NCI-H345 (cell line): ENCODE measurements at regions not wholly inside any gene's neighbourhood (a gene's known extent, or its start where the extent isn't known, plus 50 kb on each side); places are given as distances from the start of the nearest gene placed in this dataset.

Experiments
- DNase-seq: peaks from one replicate; lab custom pipeline; 2025; lab: John Stamatoyannopoulos, UW

DNA sequence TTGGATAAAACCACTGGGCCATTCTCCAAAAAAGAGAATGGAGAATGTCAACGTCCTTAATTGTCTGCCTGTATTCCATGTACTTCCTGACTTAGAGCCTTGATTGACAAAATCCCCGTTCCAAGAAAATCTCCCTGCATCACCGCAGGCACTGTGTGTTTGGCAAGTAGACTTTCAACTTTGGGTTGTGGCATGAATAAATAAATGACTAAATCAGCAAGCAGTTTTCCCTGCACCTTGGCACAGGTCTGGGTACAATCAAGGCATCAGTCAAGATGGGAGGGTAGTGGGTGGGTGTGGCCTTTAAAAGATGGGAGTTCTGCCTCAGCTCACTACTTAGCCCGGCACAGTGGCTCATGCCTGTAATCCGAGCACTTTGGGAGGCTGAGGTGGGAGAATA is 248.5 kb upstream of the RPL38 start:
- DNase-seq, result no peak

- DNase-seq, result no peak
These were observed 247.9 kb upstream of the RPL38 start for GRCh38 chr17:73955616-73956015.

GRCh38 chr17:73956169-73956568 is 247.3 kb upstream of the RPL38 start:
- no peak for DNase-seq

DNA sequence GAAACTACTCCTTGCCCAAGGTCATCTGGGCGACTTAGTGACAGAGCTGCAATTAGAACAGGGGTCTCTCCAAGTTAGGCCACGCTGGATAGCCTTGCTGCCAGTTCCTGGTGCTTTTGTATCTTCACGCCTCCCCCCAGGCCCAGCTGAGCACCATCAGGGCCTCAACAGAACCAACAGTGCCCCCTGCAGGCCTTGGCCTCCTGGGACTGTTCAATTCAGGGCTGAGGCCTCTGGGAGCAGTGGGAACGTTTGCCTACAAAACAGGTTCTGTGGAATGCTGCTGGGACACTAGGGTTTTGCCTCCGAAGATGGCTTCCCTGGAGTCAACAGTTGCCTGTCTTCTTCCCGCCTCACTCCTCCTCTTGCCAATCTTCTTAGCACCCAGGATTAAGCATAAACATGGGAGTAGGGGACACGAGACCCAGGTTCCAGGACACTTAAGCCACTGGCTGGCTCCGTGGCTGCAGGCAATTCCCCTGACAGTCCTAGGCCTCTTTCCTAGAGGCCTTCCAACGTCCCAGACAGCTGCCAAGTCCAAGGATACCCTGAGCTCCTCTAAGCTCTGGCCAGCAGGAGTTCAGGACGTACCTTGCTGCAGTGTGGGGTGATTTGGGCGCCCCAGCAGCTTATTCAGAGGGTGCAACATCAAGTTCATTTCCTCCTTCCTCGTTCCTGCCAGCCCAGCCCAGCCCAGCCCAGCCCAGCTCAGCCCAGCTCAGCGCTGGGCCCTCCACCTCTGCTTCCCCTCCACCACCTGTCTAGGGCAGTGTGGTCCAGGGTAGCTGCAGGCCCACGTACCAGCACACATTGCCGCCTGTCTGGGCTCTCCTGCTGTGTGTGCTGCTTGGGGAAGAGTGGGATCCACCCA is 246.6 kb upstream of the RPL38 start:
- peak; percentile 55 for DNase-seq

DNA sequence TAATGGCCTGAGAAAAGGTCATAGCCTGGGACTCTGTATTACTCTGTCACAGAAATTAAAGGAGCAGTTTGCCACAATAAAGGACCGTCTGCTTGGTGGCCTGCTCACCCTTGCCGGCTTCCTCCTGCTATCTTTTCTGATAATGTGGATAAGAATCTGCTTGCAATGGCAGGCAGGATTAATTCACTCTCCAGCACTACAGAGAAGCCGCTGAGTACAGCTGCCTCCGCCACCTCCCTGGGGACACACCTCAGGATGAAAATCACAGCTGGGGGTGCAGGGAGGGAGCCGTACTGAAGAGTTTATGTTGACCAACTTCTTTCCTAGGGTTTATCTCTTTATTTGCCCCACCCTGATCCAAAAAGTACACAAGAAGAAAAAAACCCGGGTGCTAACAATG is 245.9 kb upstream of the RPL38 start:
- peak; percentile 70 for DNase-seq

- no peak for DNase-seq
These were observed 245.0 kb upstream of the RPL38 start for GRCh38 chr17:73958453-73958852.

DNA sequence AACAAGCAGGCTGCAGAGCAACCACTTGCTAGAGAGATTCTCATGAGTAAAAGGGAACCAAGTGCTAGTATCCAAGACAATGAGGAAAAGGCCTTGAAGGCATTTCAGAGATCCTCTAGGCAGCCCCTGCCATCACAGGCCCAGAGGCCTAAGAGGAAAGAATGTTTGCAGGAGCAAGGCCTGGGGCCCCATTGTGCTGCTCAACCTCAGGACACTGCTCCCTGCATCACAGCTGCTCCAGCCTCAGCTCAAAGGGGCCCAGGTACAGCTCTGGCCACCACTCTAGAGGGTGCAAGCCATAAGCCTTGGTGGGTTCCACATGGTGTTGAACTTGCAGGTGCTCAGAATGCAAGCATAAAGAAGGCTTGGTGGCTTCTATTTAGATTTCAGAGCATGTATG is 243.0 kb upstream of the RPL38 start:
- no peak for DNase-seq

- no peak for DNase-seq
These were observed 241.2 kb upstream of the RPL38 start for GRCh38 chr17:73962308-73962707.

DNA sequence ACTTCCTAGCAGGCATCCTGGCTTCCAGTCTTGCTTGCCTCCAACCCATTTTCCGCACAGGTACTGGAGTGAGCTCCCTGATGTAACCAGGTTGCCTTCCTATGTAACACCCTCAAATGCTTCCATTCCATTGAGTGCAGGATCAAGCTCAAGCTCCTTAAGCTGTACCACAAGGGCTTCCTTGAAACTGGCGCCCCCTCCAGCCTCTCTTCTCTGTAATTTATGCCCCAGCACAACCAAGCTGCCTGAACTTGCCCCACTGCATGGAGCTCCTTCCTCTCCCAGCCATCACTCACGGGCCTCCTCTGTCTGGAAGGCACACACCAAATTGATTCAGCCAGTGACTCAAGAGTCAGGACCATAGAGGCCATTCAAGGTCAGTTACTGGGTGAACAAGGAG is 234.8 kb upstream of the RPL38 start:
- no peak for DNase-seq

- DNase-seq, result no peak
These were observed 233.5 kb upstream of the RPL38 start for GRCh38 chr17:73969956-73970355.

- DNase-seq, result no peak
These were observed 232.4 kb upstream of the RPL38 start for GRCh38 chr17:73971127-73971526.

- no peak for DNase-seq
These were observed 231.4 kb upstream of the RPL38 start for GRCh38 chr17:73972056-73972455.

GRCh38 chr17:73972901-73973300 is 230.6 kb upstream of the RPL38 start:
- no peak for DNase-seq

GRCh38 chr17:73973586-73974409 is 229.7 kb upstream of the RPL38 start:
- no peak for DNase-seq

- DNase-seq, result no peak
These were observed 228.9 kb upstream of the RPL38 start for GRCh38 chr17:73974536-73974935.

DNA sequence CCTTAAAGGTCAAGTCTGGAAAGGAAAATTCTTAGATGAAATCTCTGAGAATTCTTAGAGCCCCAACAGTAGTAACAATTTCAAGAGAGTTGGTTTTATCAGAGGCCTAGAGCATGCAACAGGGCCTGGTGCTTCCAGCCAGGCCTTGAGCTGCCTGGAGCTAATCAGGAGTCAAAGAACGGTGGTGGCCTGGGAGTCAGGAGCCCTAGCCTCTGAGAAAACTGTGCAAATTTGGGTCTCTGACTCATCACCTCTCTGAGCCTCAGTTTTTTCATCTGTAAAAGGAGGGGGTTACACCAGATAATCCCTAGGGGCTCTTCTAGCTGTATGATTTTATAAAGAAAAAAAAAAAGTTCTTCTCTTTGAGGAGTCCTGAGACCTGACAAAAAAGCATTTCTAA is 227.3 kb upstream of the RPL38 start:
- no peak for DNase-seq

DNA sequence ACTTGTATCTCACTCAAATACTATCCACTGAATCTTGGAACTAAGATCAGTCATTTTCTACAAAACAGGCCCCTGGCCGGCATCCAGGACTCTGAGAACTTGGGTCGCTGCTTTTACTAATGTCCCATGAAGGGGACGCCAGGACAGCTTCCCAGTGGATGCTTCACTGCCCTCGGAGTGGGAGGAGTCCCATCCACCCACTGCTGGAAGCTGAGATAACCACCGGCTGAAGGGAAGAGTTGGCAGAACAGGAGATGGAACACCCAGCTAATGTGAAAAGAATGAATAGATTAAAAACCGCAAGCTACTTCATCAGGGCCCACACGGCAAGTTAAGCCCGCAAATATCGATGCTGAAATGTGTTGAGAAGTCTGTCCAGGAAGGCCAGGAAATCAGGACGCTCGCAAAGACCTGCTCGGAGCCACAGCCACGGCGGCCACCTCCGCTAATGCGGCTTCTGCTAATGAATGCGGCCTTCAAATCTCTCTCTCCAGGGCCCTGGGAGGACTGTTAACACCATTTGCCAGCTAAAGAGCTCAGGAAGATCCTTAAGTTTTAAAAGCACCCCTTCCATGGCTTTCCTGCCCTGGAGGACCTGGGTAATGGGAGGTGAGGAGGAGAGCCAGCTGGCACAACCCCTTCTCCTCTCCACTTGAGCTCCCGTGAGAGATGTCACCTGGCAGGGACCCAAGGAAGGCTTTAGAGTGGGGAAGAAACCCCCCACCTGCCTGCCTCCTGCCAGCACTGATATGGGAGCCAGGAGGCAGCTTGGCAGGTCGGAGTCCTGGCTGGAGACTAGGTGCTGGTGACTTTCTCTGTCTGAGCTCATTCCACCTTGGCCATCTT is 226.6 kb upstream of the RPL38 start:
- peak; percentile 90 for DNase-seq

DNA sequence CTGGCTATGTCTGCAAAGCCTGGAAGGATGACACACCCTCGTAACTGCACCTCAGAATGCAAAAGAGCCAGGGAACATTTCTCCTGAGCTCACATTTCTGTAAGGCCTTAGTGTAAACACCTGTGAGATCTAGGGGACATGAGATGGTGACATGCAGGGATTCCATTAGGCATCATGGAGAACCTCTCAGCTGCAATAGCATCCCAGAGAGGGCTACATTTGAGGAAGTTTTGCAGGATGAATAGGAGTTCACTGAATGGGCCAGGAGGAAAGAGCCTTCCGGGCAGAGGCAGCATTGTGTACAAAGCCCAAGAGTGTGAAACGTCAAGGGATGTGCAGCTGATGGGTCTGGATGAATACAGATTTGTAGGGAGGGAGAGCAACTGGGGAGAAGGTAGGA is 223.0 kb upstream of the RPL38 start:
- no peak for DNase-seq

DNA sequence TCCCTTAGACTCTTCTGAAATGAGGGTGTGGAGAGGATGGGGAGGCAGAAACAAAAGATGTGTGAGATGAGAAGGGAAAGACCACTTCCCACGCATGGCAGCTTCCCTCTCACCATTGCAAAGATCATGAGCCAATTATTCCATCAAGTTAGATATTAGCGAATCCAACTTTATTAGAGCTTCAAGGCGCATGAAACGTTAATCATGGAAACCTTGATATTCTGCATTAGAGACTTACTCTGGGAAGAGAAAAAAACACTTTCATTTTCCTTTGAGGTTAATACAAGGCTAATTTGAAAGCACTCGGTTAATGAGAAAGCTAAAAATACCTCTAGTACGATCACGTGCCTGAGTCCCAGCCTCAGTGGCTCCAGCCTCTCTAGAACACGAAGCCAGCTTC is 220.6 kb upstream of the RPL38 start:
- DNase-seq, result no peak

- DNase-seq, result no peak
These were observed 219.7 kb upstream of the RPL38 start for GRCh38 chr17:73983621-73984400.

DNA sequence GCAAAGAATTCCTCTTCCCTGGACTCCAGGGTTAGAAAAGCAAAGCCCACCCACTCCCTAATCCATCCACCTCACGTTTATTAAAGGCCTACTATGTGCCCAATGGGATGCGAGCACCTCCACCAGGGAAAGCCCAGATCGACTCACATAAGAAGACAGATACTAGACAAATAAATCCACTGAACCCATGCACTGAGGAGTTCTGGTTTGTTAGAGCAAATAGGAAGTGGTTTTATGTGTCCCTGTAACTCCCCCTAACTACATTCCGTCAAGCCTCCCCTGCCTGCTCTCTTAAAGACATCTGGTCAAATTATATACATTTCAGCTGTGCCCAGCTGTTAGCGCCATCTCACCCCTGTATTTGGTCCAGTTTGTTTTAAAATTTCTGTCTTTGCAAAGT is 218.5 kb upstream of the RPL38 start:
- DNase-seq, result no peak
